H9 (cell line): ENCODE measurements at regions not wholly inside any gene's neighbourhood (a gene's known extent, or its start where the extent isn't known, plus 50 kb on each side); places are given as distances from the start of the nearest gene placed in this dataset.

Experiments used
- DNase-seq: peaks from one replicate; pipeline ENCODE4 v3.0.0-alpha.2; 2017
- H2AFZ ChIP-seq: one replicate; pipeline ENCODE4 v1.6.1; 2013; ENCODE audit warnings: mild to moderate bottlenecking, low read length, control low read depth, moderate library complexity
- H2AK5ac ChIP-seq: 2 replicates; pipeline ENCODE4 v1.6.1; 2013; ENCODE audit warnings: low read length, control low read depth, mixed read lengths; ENCODE audit not compliant: insufficient read length
- H2BK120ac ChIP-seq: one replicate; pipeline ENCODE4 v1.6.1; 2013; ENCODE audit warnings: low read depth, mild to moderate bottlenecking, low read length, control low read depth, inconsistent platforms; ENCODE audit not compliant: poor library complexity, severe bottlenecking
- H2BK12ac ChIP-seq: 2 replicates; pipeline ENCODE4 v1.6.1; 2013; ENCODE audit warnings: low read length, control low read depth, mixed read lengths, low read depth; ENCODE audit not compliant: insufficient read length
- H2BK15ac ChIP-seq: 2 replicates; pipeline ENCODE4 v1.6.1; 2013; ENCODE audit warnings: low read depth, low read length, control low read depth
- H2BK20ac ChIP-seq: one replicate; pipeline ENCODE4 v1.6.1; 2013; ENCODE audit warnings: low read depth, mild to moderate bottlenecking, low read length, control low read depth, inconsistent platforms; ENCODE audit not compliant: poor library complexity, severe bottlenecking
- H2BK5ac ChIP-seq: 2 replicates; pipeline ENCODE4 v1.6.1; 2013; ENCODE audit warnings: low read length, control low read depth, mixed read lengths; ENCODE audit not compliant: insufficient read length
- H3K14ac ChIP-seq: 2 replicates; pipeline ENCODE4 v1.6.1; 2013; ENCODE audit warnings: low read length, control low read depth; ENCODE audit not compliant: insufficient read depth
- H3K18ac ChIP-seq: 2 replicates; pipeline ENCODE4 v1.6.1; 2013; ENCODE audit warnings: low read depth, mild to moderate bottlenecking, mixed read lengths, low read length, control low read depth; ENCODE audit not compliant: insufficient read length
- H3K23ac ChIP-seq: 2 replicates; pipeline ENCODE4 v1.6.1; 2013; ENCODE audit warnings: low read length, control low read depth, mixed read lengths, low read depth; ENCODE audit not compliant: insufficient read length
- H3K23me2 ChIP-seq: 2 replicates; pipeline ENCODE4 v1.6.1; 2013; ENCODE audit warnings: low read depth, mild to moderate bottlenecking, mixed read lengths, low read length, control low read depth; ENCODE audit not compliant: insufficient read length, poor library complexity, severe bottlenecking
- H3K27ac ChIP-seq: 2 replicates; pipeline ENCODE4 v1.5.1; 2013; ENCODE audit warnings: low read length, control low read depth, mixed read lengths, low read depth; ENCODE audit not compliant: insufficient read length
- H3K27me3 ChIP-seq: 2 replicates; pipeline ENCODE4 v1.6.1; 2013; ENCODE audit warnings: low read length, control low read depth, inconsistent platforms; ENCODE audit not compliant: insufficient read depth
- H3K4ac ChIP-seq: 2 replicates; pipeline ENCODE4 v1.6.1; 2013; ENCODE audit warnings: low read depth, mild to moderate bottlenecking, control low read depth, inconsistent platforms, low read length, moderate library complexity
- H3K4me1 ChIP-seq: 2 replicates; pipeline ENCODE4 v1.6.1; 2013; ENCODE audit warnings: low read length, control low read depth, inconsistent platforms; ENCODE audit not compliant: insufficient read depth
- H3K4me2 ChIP-seq: 2 replicates; pipeline ENCODE4 v1.6.1; 2013; ENCODE audit warnings: low read length, control low read depth, mixed read lengths; ENCODE audit not compliant: insufficient read length, insufficient read depth
- H3K56ac ChIP-seq: 2 replicates; pipeline ENCODE4 v1.6.1; 2013; ENCODE audit warnings: low read depth, mild to moderate bottlenecking, mixed read lengths, low read length, control low read depth; ENCODE audit not compliant: insufficient read length
- H3K79me1 ChIP-seq: 2 replicates; pipeline ENCODE4 v1.6.1; 2013; ENCODE audit warnings: low read depth, mild to moderate bottlenecking, moderate library complexity, low read length, control low read depth, inconsistent platforms; ENCODE audit not compliant: insufficient read depth, poor library complexity, severe bottlenecking
- H3K79me2 ChIP-seq: 2 replicates; pipeline ENCODE4 v1.6.1; 2013; ENCODE audit warnings: low read length, control low read depth, inconsistent platforms; ENCODE audit not compliant: insufficient read depth
- H3K9ac ChIP-seq: 2 replicates; pipeline ENCODE4 v1.6.1; 2013; ENCODE audit warnings: low read length, control low read depth, mixed read lengths; ENCODE audit not compliant: insufficient read length; ENCODE audit errors: extremely low read depth
- H3K9me3 ChIP-seq: one replicate; pipeline ENCODE4 v1.6.1; 2013; ENCODE audit warnings: low read depth, low read length, inconsistent platforms; ENCODE audit not compliant: control insufficient read depth
- H3T11ph ChIP-seq: one replicate; pipeline ENCODE4 v1.6.1; 2013; ENCODE audit warnings: mild to moderate bottlenecking, low read length, control low read depth, inconsistent platforms
- H4K20me1 ChIP-seq: one replicate; pipeline ENCODE4 v1.6.1; 2013; ENCODE audit not compliant: control insufficient read depth, insufficient read length, insufficient read depth
- H4K5ac ChIP-seq: 2 replicates; pipeline ENCODE4 v1.6.1; 2013; ENCODE audit warnings: low read depth, mild to moderate bottlenecking, mixed read lengths, low read length, control low read depth; ENCODE audit not compliant: insufficient read length
- H4K8ac ChIP-seq: replicated peaks from 2 replicates; pipeline ENCODE4 v1.6.1; 2013; ENCODE audit warnings: low read length, control low read depth, mixed read lengths, low read depth; ENCODE audit not compliant: insufficient read length
- H4K91ac ChIP-seq: 2 replicates; pipeline ENCODE4 v1.6.1; 2013; ENCODE audit warnings: low read depth, mild to moderate bottlenecking, moderate library complexity, mixed read lengths, low read length, control low read depth; ENCODE audit not compliant: insufficient read length
- H3K27ac Mint-ChIP-seq, 3 experiments: 2 replicates in 2 of 3; 3 replicates in 1 of 3; pipeline ENCODE4 v1.8.0; 2020 to 2021; ENCODE audit warnings: mixed read lengths in 3 of 3, mild to moderate bottlenecking in 1 of 3, moderate library complexity in 1 of 3
- H3K27me3 Mint-ChIP-seq: 2 replicates; pipeline ENCODE4 v1.8.0; 2021; ENCODE audit warnings: low read depth, mild to moderate bottlenecking, moderate library complexity, mixed read lengths
- H3K36me3 Mint-ChIP-seq, 3 experiments: 2 replicates in 2 of 3; 3 replicates in 1 of 3; pipeline ENCODE4 v1.8.0; 2020 to 2021; ENCODE audit warnings: low read depth in 3 of 3, mixed read lengths in 3 of 3; ENCODE audit not compliant: insufficient read depth in 1 of 3
- H3K4me1 Mint-ChIP-seq, 2 experiments: 2 replicates each; pipeline ENCODE4 v1.8.0; 2020; ENCODE audit warnings: mixed read lengths in 2 of 2
- H3K4me3 Mint-ChIP-seq, 2 experiments: 2 replicates in 1 of 2; 3 replicates in 1 of 2; pipeline ENCODE4 v1.8.0; 2020 to 2021; ENCODE audit warnings: mild to moderate bottlenecking in 2 of 2, mixed read lengths in 2 of 2, moderate library complexity in 1 of 2
- H3K9me3 Mint-ChIP-seq, 2 experiments: 2 replicates in 1 of 2; 3 replicates in 1 of 2; pipeline ENCODE4 v1.8.0; 2020; ENCODE audit warnings: mild to moderate bottlenecking in 2 of 2, mixed read lengths in 2 of 2, moderate library complexity in 1 of 2
- WGBS: extraction: QIAGEN DNeasy Blood & Tissue Kit; methylation state at CpG from one replicate; pipeline ENCODE4 v1.1.7; 2013; ENCODE audit warnings: missing lambda C conversion rate, low lambda C conversion rate, mixed read lengths; ENCODE audit not compliant: insufficient read length; ENCODE audit errors: extremely low coverage; 5-methylcytosine and 5-hydroxymethylcytosine counted together
- TF ChIP-seq, protein P1 (sequence below): fragments of 200-600 bp; sonication (generic); conservative IDR thresholded peaks from 3 replicates; pipeline ENCODE4 v1.8.0; 2021; ENCODE audit warnings: antibody characterized with exemption, mild to moderate bottlenecking

GRCh38 chr2:43011158-43011491 lies 215.3 kb downstream of the ZFP36L2 start:
- Histone ChIP-seq H3K4ac (no peak overlapping the region), H3K27ac (no peak overlapping the region), H3K23ac (no peak overlapping the region), H3K23me2 (no peaks in the 10 kb centered on the region), H2BK12ac (no peak overlapping the region), H3K27me3 (no peaks in the 10 kb centered on the region), H3K18ac (no peak overlapping the region), H4K8ac (no peak overlapping the region), H2BK5ac (no peak overlapping the region), H2AFZ (no peak overlapping the region), H4K91ac (no peak overlapping the region), H2BK15ac (no peak overlapping the region; the same call in 1 of the 2 replicates), H4K20me1 (no peaks in the 10 kb centered on the region), H3K9ac (no peak overlapping the region), H4K5ac (no peak overlapping the region), H2BK20ac (no peak overlapping the region), H3K79me2 (no peaks in the 10 kb centered on the region), H3T11ph (no peak overlapping the region), H3K9me3 (no peaks in the 10 kb centered on the region), H3K4me1 (peaks cover 4% of the 10 kb centered on the region), H3K4me2 (no peak overlapping the region), H2BK120ac (no peak overlapping the region), H2AK5ac (no peak overlapping the region), H3K79me1 (no peaks in the 10 kb centered on the region), H3K14ac (no peak overlapping the region), H3K56ac (no peak overlapping the region)
- no CpG with 5 or more reads among the region's 1 CpG for WGBS
- H3K4me3 Mint-ChIP-seq, result no peak overlapping the region
- DNase-seq, result no peak
- H3K36me3 Mint-ChIP-seq, result peaks cover 0 to 6% (median 0%) of the 10 kb centered on the region in 3 experiments; a peak in 2 of 7 replicates
- peaks cover 6 to 7% of the 10 kb centered on the region in 2 experiments; a peak in 4 of 5 replicates for H3K9me3 Mint-ChIP-seq
- no peak overlapping the region for H3K27ac Mint-ChIP-seq
- TF ChIP-seq, protein P1, sequence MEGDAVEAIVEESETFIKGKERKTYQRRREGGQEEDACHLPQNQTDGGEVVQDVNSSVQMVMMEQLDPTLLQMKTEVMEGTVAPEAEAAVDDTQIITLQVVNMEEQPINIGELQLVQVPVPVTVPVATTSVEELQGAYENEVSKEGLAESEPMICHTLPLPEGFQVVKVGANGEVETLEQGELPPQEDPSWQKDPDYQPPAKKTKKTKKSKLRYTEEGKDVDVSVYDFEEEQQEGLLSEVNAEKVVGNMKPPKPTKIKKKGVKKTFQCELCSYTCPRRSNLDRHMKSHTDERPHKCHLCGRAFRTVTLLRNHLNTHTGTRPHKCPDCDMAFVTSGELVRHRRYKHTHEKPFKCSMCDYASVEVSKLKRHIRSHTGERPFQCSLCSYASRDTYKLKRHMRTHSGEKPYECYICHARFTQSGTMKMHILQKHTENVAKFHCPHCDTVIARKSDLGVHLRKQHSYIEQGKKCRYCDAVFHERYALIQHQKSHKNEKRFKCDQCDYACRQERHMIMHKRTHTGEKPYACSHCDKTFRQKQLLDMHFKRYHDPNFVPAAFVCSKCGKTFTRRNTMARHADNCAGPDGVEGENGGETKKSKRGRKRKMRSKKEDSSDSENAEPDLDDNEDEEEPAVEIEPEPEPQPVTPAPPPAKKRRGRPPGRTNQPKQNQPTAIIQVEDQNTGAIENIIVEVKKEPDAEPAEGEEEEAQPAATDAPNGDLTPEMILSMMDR, result no peak
- H3K27me3 Mint-ChIP-seq, result no peaks in the 10 kb centered on the region
- H3K4me1 Mint-ChIP-seq, result peaks cover 11 to 17% of the 10 kb centered on the region in 2 experiments
